ENCODE measurements at regions not wholly inside any gene's neighbourhood (a gene's known extent, or its start where the extent isn't known, plus 50 kb on each side); places are given as distances from the start of the nearest gene placed in this dataset.

DNA sequence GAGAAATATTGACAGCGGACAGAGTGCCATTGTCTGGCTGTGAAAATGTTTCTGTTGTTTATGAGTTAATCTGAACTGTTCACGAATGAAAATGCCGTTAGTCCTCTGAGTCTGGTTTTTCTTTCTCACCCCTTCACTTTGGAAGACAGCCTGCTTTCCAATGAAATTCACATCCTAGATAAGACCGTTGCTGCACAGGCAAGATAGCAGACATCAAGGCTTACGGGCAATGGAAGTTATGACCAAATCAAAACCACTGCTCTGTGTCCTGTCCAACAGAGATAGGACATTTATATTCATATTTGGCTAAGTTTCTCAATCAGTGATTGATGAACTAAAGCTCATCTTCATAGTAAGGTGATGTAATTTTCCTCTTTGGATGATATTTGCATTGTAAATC is 180.0 kb upstream of the DMAC1 start:
- TF ChIP-seq YY1 (IDR thresholded peaks at IDR 0.05; ENCODE audit: insufficient read depth, insufficient read length) (no peak), ZNF274 (IDR thresholded peaks at IDR 0.05; ENCODE audit: low read depth, low read length) (no peak), SUZ12 (IDR thresholded peaks at IDR 0.05; ENCODE audit: extremely low read depth, insufficient read depth, insufficient read length) (no peak)
